ENCODE measurements at regions not wholly inside any gene's neighbourhood (a gene's known extent, or its start where the extent isn't known, plus 50 kb on each side); places are given as distances from the start of the nearest gene placed in this dataset.
"Not testable (repeated sequence)": the region's sequence is repeated elsewhere in the genome, so short reads cannot be mapped to it uniquely, and the experiment has no call there.

DNA sequence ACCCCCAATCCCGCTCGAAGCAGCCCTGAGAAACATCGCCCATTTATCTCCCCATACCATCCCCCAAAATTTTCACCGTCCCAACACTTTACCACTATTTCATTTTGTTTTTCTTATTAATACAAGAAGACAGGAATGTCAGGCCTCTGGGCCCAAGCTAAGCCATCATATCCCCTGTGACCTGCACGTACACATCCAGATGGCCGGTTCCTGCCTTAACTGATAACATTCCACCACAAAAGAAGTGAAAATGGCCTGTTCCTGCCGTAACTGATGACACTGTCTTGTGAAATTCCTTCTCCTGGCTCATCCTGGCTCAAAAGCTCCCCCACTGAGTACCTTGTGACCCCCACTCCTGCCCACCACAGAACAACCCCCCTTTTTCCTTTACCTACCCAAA lies 129.8 kb upstream of the ATXN1 start:
- H3K9me3 Mint-ChIP-seq; POLR2A ChIA-PET; H3K4me1 Mint-ChIP-seq; H3K4me3 Mint-ChIP-seq; DNase-seq; CTCF ChIA-PET; H3K36me3 Mint-ChIP-seq (ENCODE audit: low read depth); H3K27ac Mint-ChIP-seq: not testable (repeated sequence)
- peaks cover 11% of the 10 kb centered on the region for H3K27me3 Mint-ChIP-seq

DNA sequence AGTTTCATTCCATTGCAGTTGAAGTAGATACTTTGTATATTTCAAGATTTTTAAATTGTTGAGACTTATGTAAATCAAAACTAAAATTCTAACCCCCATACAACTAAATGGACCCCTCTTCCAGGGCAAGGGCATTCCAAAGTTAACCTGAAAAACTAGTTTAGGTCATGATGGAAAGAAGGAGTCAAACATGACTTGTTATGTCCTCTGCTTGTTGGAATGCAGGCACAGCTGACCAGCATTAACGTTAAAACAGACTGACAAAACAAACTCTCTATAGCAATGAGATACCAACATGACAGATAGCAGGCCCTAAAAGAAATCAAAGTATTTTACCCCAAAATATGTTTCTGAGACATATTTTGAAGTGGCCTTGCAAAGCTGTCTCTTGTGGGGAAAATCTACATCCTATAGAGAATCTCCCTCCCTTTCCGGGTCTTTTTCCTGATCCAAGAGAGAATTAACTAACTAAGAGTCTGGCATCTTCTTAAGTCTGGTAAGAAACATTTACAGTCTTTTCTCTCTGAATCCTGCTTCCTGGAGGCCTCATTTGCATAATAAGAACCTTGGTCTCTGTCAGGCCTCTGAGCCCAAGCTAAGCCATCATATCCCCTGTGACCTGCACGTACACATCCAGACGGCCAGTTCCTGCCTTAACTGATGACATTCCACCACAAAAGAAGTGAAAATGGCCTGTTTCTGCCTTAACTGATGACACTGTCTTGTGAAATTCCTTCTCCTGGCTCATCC lies 124.3 kb upstream of the ATXN1 start:
- no peaks in the 10 kb centered on the region for H3K4me1 Mint-ChIP-seq

DNA sequence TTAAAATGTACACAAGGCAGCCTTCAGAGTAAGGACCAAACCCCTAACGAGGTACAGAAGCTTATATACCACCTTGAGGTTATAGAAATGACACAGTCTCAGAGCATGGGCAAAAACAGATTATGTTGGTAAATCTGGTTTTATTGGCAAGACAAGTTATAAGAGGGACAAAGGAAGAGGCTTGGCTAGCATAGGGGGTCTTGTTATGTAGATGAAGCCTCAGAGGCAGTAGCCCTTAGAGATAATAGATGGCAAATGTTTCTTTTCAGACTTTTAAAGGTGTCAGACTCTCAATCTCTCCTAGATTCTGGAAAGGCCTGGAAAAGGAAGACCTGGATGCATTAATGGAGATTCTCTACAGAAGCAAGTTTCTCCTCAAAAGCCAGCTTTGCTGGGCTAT lies 123.3 kb upstream of the ATXN1 start:
- CTCF ChIA-PET = no interaction called here
- no peak for DNase-seq

More for the DNA sequence above, 124.3 kb upstream of the ATXN1 start:
- no peaks in the 10 kb centered on the region for H3K36me3 Mint-ChIP-seq (ENCODE audit: low read depth)
- no peak overlapping the region for H3K4me3 Mint-ChIP-seq
- H3K9me3 Mint-ChIP-seq = no peaks in the 10 kb centered on the region
- CTCF ChIA-PET = no interaction called here
- DNase-seq = no peak
- H3K27ac Mint-ChIP-seq = no peak overlapping the region
- POLR2A ChIA-PET = no interaction called here
- H3K27me3 Mint-ChIP-seq = peaks cover 25% of the 10 kb centered on the region

DNA sequence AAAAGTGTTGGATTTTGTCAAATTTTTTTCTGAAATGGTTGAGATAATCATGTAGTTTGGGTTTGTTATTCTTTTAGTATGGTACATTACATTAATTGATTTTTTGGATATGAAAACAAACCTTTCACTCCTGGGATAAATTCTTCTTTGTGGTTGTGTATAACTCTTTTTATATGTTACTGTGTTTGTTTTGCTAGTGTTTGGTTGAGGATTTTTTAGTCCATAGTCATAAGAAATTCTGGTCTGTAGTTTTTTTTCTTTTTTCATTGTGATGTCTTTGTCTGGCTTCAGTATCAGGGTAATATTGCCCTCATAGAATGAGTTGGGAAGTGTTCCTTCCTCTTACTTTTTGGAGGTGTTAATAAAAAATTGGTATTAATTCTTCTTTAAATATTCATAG lies 122.2 kb upstream of the ATXN1 start:
- no peak for DNase-seq
- no peaks in the 10 kb centered on the region for H3K4me1 Mint-ChIP-seq
- no peaks in the 10 kb centered on the region for H3K9me3 Mint-ChIP-seq
- no peaks in the 10 kb centered on the region for H3K36me3 Mint-ChIP-seq (ENCODE audit: low read depth)
- ChIA-PET CTCF (no interaction called here), POLR2A (no interaction called here)
- no peak overlapping the region for H3K4me3 Mint-ChIP-seq
- H3K27me3 Mint-ChIP-seq = peaks cover 27% of the 10 kb centered on the region
- no peak overlapping the region for H3K27ac Mint-ChIP-seq

More for the DNA sequence above, 123.3 kb upstream of the ATXN1 start:
- H3K27ac Mint-ChIP-seq = no peak overlapping the region
- H3K27me3 Mint-ChIP-seq = peaks cover 27% of the 10 kb centered on the region
- no peak overlapping the region for H3K4me3 Mint-ChIP-seq
- POLR2A ChIA-PET = no interaction called here
- no peaks in the 10 kb centered on the region for H3K9me3 Mint-ChIP-seq
- no peaks in the 10 kb centered on the region for H3K4me1 Mint-ChIP-seq
- H3K36me3 Mint-ChIP-seq (ENCODE audit: low read depth) = no peaks in the 10 kb centered on the region

DNA sequence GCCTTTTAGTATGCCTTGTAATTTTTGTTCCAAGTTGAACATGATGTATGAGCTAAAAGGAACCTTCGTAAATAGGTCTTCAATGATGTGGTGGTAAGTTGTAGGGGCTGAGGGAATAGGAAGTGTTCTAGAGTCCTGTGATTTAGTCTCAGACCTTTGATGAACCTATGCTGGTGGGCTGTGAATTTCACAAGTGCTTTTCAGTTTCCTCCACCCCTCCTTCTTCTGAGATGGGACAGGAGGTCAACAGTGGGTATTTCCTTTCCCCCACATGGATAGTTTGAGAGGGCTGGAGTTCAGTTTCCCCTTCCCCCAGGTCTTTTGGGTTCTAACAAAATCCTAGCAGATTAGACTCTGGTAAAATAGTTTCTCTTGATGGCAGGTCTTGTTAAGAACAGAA lies 121.0 kb upstream of the ATXN1 start:
- peaks cover 38% of the 10 kb centered on the region for H3K27me3 Mint-ChIP-seq
- H3K36me3 Mint-ChIP-seq (ENCODE audit: low read depth) = peaks cover 2% of the 10 kb centered on the region
- ChIA-PET POLR2A (no interaction called here), CTCF (no interaction called here)
- H3K4me1 Mint-ChIP-seq = no peaks in the 10 kb centered on the region
- DNase-seq = no peak
- H3K4me3 Mint-ChIP-seq = no peak overlapping the region
- H3K9me3 Mint-ChIP-seq = peaks cover 3% of the 10 kb centered on the region
- no peak overlapping the region for H3K27ac Mint-ChIP-seq

DNA sequence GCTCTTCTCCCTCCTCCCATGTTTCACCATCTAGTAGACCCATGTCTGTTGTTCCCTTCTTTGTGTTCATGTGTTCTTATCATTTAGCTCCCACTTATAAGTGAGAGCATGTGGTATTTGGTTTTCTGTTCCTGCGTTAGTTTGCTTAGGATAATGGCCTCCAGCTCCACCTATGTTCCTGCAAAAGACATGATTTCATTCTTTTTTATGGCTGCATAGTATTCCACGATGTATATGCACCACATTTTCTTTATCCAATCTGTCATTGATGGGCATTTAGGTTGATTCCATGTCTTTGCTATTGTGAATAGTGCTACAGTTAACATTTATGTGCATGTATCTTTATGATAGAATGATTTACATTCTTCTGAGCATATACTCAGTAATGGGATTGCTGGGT lies 115.6 kb upstream of the ATXN1 start:
- CTCF ChIA-PET, POLR2A ChIA-PET: not testable (repeated sequence)
- H3K27me3 Mint-ChIP-seq = peaks cover 45% of the 10 kb centered on the region

DNA sequence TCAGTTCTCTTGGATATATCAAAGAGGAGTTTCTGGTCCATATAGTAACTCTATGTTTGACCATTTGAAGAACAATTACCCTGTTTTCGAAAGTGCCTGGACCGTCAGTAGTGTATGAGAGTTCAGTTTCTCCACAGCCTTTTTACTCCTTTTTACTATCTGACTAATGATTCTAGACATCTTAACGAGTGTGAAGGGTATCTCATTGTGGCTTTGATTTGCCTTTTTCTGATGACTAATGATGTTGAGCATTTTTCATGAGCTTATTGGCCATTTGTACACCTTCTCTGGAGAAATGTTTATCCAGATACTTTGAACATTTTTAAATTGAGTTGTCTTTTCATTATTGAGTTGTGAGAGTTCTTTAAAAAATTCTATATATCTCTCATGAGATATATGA lies 114.9 kb upstream of the ATXN1 start:
- H3K9me3 Mint-ChIP-seq = peaks cover 8% of the 10 kb centered on the region
- H3K4me1 Mint-ChIP-seq = no peaks in the 10 kb centered on the region
- H3K36me3 Mint-ChIP-seq (ENCODE audit: low read depth) = peaks cover 4% of the 10 kb centered on the region
- ChIA-PET POLR2A (no interaction called here), CTCF (no interaction called here)
- no peak for DNase-seq
- peaks cover 40% of the 10 kb centered on the region for H3K27me3 Mint-ChIP-seq
- no peak overlapping the region for H3K27ac Mint-ChIP-seq
- H3K4me3 Mint-ChIP-seq = no peak overlapping the region

More for the DNA sequence above, 115.6 kb upstream of the ATXN1 start:
- not testable (repeated sequence) for H3K36me3 Mint-ChIP-seq (ENCODE audit: low read depth); H3K4me3 Mint-ChIP-seq; H3K4me1 Mint-ChIP-seq; H3K27ac Mint-ChIP-seq; DNase-seq; H3K9me3 Mint-ChIP-seq

DNA sequence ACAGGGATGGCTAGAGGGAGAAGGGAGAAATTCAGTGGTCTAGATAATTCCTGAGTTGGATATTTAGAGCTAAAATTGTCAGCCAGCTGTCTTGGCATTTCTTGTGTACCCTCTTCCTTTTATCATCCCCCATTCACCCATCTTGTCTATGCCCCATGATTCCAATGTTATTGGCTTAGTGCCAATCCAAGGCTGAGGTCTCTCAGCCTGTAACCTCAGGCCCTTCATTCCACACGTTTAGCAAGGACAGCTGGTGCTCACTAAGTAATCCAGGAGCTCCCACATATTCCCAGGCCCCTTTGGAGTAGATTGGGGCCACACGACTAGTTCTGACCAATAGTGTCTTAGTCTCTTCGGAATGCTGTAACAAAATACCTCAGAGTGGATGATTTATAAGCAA lies 112.4 kb upstream of the ATXN1 start:
- H3K4me3 Mint-ChIP-seq = no peak overlapping the region
- no peaks in the 10 kb centered on the region for H3K4me1 Mint-ChIP-seq
- H3K27me3 Mint-ChIP-seq = peaks cover 44% of the 10 kb centered on the region
- H3K36me3 Mint-ChIP-seq (ENCODE audit: low read depth) = peaks cover 4% of the 10 kb centered on the region
- ChIA-PET CTCF (no interaction called here), POLR2A (no interaction called here)
- no peak for DNase-seq
- H3K9me3 Mint-ChIP-seq = peaks cover 8% of the 10 kb centered on the region
- H3K27ac Mint-ChIP-seq = no peak overlapping the region

DNA sequence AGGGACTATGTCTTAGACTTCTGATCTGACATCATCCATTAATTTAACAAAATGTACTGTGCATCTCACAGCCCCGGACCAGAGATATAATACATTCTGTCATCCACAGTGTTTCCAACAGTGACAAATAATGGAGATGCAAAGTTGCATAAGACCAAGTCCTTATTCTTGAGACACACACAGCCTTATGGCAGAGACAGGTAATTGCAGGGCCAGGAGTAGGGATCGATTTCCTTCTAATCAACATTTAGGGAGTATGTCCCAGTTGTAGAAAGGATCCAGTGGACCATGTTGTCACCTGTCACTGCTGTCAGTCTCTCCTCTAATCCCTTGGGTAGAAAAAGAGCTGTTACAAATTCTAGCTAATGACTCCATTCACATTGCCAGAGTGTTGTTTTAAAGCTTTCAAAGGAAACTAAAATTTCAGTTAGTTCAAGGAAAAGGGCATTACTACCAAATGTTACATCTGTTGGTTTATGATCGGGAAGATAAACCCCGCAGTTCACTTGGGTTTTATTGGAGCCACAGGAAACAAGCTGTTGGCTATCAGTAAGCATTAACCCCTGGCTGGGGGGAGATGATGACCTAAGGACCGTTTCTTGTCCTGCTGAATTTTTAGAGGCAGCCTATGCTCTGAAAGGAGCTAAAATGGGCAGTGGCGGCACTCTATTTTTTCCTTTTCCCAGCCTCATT lies 111.4 kb upstream of the ATXN1 start:
- H3K36me3 Mint-ChIP-seq (ENCODE audit: low read depth) = peaks cover 4% of the 10 kb centered on the region
- CTCF ChIA-PET = no interaction called here

DNA sequence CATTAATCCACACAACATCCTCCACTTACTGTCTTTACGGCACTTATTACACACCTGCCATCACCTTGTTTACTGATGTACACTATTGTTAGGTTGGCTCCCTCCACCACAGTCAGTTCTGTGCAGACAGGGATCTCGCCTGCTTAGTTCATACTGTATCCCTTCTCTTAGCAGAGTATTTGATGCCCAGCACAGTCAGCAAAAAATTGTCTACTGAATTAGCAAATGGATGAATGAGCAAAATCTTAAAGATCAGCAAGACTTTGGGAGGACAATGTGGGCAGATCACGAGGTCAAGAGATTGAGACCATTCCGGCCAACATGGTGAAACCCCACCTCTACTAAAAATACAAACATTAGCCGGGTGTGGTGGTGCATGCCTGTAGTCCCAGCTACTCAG lies 109.8 kb upstream of the ATXN1 start:
- no peak for DNase-seq
- H3K4me3 Mint-ChIP-seq = no peak overlapping the region
- no peaks in the 10 kb centered on the region for H3K4me1 Mint-ChIP-seq
- peaks cover 34% of the 10 kb centered on the region for H3K27me3 Mint-ChIP-seq
- H3K27ac Mint-ChIP-seq = no peak overlapping the region
- H3K9me3 Mint-ChIP-seq = no peaks in the 10 kb centered on the region
- no peaks in the 10 kb centered on the region for H3K36me3 Mint-ChIP-seq (ENCODE audit: low read depth)
- ChIA-PET POLR2A (no interaction called here), CTCF (no interaction called here)

More for the DNA sequence above, 111.4 kb upstream of the ATXN1 start:
- POLR2A ChIA-PET = no interaction called here
- Mint-ChIP-seq H3K9me3 (peaks cover 8% of the 10 kb centered on the region), H3K27ac (no peak overlapping the region), H3K27me3 (peaks cover 41% of the 10 kb centered on the region), H3K4me3 (no peak overlapping the region), H3K4me1 (no peaks in the 10 kb centered on the region)
- no peak for DNase-seq

DNA sequence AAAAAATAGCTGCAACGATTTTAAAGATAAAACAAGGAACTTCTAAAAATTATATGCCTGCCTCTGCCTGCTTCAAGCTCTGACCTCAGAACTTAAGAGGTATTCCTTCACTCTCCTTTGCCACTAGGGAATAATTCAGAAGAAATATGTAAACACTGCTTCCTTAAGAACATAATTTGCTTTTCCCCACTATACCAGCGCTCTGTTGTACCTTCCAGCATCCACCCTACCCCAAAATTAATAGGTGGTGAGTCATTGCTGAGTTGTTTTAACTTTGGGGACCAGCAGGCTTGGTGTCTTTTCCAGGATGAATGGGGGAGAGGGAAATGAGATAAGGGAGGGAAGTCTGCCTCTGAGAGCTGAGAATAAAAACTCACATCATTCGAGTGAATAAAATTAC lies 107.7 kb upstream of the ATXN1 start:
- POLR2A ChIA-PET = no interaction called here
- peaks cover 32% of the 10 kb centered on the region for H3K27me3 Mint-ChIP-seq
- CTCF ChIA-PET = interaction anchor here (0.6 kb wide), 1 partner anchor 480 kb away, joined by 6 read pairs; no protein-coding TSS in a partner anchor
- no peaks in the 10 kb centered on the region for H3K36me3 Mint-ChIP-seq (ENCODE audit: low read depth)
- H3K4me3 Mint-ChIP-seq = no peak overlapping the region
- no peak overlapping the region for H3K27ac Mint-ChIP-seq
- H3K9me3 Mint-ChIP-seq = no peaks in the 10 kb centered on the region
- no peaks in the 10 kb centered on the region for H3K4me1 Mint-ChIP-seq
- DNase-seq = no peak

DNA sequence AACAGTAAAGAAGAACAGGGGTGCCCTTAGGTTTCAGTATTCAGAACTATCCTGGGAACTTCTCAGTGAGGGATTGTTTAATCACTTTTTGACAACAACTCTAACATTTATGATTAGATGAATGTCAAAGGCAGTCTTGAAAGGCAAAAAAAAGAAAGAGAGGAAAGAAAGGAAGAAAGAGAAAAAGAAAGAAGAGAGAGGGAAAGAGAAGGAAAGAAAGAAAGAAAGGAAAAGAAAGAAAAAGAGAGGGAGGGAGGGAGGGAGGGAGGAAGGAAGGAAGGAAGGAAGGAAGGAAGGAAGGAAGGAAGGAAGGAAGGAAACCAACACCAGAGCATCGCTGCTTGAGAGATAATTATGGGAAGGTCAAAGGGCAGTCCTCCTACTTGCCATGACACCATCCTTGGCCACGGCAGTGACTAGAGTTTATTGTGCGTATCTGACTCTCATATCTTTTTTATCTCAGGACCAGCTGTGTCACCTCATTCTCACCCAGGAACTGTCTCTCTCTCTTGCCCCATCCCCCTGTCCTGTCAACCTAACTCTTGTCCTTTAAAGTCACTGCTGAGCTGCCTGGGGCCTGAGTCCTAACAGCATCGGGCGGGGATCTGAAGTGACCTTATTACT lies 96.8 kb upstream of the ATXN1 start:
- H3K4me3 Mint-ChIP-seq = no peak overlapping the region
- POLR2A ChIA-PET = no interaction called here
- H3K27ac Mint-ChIP-seq = no peak overlapping the region
- H3K9me3 Mint-ChIP-seq = peaks cover 5% of the 10 kb centered on the region
- no peak for DNase-seq
- peaks cover 5% of the 10 kb centered on the region for H3K27me3 Mint-ChIP-seq
- CTCF ChIA-PET = no interaction called here
- no peaks in the 10 kb centered on the region for H3K36me3 Mint-ChIP-seq (ENCODE audit: low read depth)
- peaks cover 16% of the 10 kb centered on the region for H3K4me1 Mint-ChIP-seq

DNA sequence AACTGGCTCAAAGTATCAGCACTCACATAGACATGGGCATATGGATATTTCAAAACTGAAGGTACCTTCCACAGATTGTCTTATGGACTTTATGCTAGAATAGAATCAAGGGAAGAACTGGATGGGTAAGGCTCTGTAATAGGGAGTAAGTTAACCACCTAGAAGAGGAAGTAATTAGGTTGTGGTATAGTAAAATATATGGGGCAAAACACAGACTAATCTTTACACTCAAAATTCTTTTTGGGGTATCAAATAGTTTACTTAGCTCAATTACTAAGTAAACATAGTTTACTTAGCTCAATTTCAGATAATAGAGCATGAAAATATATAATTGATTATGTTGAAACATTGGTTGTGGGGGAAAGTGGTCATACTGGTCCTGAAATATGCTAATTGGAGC lies 94.2 kb upstream of the ATXN1 start:
- ChIA-PET POLR2A (interaction anchor here (1.3 kb wide), 1 partner anchor 19 kb away, joined by 3 read pairs; no protein-coding TSS in a partner anchor), CTCF (no interaction called here)

DNA sequence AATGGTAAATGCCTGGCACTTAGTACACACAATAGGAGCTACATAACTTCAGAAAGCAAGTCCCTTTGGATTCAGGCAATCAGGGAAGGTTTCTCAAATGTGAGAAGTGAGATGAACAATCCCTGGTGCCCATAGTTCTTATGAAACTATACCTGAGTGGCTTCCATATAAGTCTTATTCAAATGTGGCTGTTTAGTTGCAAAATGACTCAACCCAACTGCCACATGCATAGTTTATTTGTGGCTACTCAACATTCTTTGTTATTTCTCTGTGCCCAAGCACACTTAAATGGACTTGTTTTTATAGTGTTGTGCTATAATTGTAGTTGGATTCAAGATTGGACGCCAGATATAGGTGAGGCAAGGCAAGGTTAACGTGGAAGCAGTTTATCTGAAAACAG lies 93.7 kb upstream of the ATXN1 start:
- no peaks in the 10 kb centered on the region for H3K36me3 Mint-ChIP-seq (ENCODE audit: low read depth)
- H3K9me3 Mint-ChIP-seq = peaks cover 5% of the 10 kb centered on the region
- peaks cover 14% of the 10 kb centered on the region for H3K27me3 Mint-ChIP-seq
- H3K4me1 Mint-ChIP-seq = peaks cover 36% of the 10 kb centered on the region
- POLR2A ChIA-PET = interaction anchor here (1.3 kb wide), 1 partner anchor 18 kb away, joined by 3 read pairs; no protein-coding TSS in a partner anchor
- CTCF ChIA-PET = no interaction called here
- no peak overlapping the region for H3K27ac Mint-ChIP-seq
- DNase-seq = no peak
- H3K4me3 Mint-ChIP-seq = no peak overlapping the region

More for the DNA sequence above, 94.2 kb upstream of the ATXN1 start:
- Mint-ChIP-seq H3K27me3 (peaks cover 14% of the 10 kb centered on the region), H3K4me1 (peaks cover 31% of the 10 kb centered on the region), H3K9me3 (peaks cover 5% of the 10 kb centered on the region), H3K36me3 (ENCODE audit: low read depth) (no peaks in the 10 kb centered on the region), H3K4me3 (no peak overlapping the region), H3K27ac (no peak overlapping the region)
- DNase-seq = no peak
